ENCODE measurements at regions not wholly inside any gene's neighbourhood (a gene's known extent, or its start where the extent isn't known, plus 50 kb on each side); places are given as distances from the start of the nearest gene placed in this dataset.

DNA sequence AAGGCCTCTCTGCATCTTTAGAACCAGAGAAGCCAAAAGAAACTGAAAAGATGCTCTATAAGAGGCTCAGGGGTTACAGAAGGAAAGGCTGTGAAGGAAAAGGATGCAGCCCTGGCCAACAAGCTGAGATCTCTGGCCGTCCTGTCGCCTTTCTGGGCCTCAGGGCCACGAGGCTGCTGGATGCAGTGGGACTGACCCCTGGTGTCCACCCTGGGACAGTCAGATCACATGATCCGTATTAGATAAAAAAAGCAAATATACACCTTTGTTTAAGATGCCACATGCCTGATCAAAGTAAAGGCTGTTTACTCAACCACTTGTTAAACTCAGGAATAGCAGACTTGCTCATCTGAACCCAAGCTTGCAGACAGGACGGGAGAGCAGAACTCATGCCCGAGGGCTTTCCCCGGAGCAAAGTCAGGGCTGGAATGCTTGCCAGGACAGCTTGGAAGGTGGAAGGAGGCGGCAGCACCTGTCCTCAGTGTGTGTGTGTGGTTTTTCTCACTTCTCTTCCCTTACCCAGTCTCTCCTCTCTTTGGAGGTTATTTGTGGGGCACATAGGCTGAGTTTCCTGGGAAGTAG lies 206.5 kb upstream of the TSHZ3 start:
- DNase-seq (ENCODE audit: low read depth in 2 of 2) = no peak

DNA sequence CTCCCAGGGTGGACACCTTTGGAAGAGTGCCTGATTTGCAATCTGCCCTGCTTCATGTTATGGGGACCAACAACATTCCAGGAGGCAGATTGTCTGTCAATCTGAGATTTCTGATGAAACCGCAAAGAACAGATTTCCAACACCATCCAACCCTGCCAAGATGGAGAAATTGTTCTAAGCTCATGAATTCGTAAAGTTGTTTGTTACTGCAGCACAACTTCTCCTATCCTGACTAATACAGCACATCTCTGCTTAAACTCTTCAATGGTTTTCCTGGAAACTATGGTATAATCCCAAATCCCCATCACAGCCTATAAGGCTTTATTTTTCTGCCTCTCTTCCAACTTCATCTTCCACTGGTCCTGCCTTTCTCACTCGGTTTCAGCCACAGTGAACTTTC lies 210.3 kb upstream of the TSHZ3 start:
- DNase-seq (ENCODE audit: low read depth in 2 of 2) = no peak

DNA sequence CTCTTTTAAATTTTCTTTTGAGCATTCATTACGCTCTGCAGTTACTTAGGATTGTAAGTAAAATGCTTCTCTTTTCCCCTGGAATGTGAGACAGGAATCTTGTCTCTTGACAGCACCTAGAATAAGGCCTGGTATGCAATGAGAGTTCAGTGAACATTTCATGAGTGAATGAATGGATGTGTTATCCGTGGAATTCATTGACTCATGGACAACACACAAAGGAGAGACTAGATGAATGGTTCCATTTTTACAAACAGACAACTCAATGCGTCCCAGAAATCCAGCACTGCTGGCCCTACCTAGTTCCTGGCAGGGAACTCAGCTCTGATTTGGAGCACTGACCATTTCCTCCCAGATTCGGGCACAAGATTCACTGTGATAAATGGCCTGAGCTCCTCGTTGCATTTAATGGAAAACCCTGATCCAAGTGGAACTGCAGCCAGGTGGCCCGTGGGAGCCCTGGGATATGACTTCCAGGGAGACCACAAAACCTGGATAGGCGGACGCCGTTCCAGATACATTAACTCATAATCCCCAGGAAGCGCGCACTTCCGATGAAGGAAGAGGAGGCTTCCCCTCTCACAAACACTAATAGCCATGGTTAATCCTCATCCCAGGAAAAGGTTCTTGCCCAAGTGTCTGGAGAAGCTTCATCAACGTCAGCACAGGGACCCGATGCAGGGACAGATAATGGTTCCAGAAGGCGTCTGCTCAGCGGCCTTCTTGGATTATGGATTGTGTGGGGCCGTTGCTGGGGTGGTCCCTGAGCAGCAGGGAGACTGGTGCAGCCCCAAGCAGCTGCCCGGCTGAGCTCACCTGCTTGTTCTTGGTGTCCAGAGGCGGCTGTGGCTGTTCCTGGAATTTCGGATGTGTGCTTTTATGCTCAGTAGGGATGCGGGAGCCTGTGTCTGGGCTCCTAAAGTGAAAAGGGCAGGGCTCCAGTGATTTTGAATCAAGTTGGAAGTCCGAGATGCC lies 211.1 kb upstream of the TSHZ3 start:
- DNase-seq (ENCODE audit: low read depth in 2 of 2) = no peak

DNA sequence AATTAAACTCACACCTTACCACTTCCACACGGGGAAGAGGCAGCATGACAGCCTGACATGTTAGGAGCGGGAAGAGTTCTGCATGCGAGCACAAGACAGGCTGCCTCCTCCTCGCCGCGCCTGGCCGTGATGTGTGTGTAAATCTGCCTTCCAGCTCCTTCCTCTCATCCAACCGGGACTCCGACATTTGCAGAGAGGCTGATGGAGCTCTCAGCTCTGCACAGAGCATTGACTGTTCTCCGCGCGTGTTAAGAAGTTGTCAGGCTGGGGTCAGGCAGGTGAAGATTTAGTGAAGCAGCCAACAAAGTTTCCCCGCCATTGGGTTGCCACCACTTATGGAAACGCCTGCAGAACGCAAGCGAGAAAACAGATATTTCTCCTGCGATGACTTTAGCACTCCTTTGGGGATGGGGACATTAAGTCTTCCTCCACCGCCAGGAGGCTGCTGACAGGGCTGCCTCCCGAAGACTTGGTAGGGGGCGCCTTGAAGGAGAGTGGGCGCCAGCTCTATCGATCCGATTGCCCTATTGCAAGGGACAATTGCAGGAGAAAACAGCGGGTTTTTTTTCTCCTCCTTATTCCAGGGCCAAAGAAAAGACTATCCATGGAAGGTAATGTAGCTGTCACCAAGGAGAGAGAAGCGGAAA lies 213.9 kb upstream of the TSHZ3 start:
- DNase-seq (ENCODE audit: low read depth in 2 of 2) = no peak

DNA sequence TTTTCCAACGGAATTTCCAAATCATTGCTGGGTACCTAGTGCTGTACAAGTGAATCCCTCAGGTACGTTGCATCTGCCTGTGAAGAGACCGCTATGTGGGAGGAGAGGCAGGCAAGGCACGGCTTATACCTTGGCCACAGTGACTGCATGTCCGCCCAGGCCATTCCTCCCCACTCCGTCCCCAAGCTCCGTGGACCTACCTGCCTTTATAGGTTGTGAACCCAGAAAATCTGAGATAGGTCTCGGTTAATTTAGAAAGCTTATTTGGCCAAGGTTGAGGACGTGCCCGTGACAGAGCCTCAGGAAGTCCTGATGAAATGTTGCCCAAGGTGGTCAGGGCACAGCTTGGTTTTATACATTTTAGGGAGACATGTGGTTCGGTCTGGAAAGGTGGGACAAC lies 218.5 kb upstream of the TSHZ3 start:
- no peak for DNase-seq (ENCODE audit: low read depth in 2 of 2)

DNA sequence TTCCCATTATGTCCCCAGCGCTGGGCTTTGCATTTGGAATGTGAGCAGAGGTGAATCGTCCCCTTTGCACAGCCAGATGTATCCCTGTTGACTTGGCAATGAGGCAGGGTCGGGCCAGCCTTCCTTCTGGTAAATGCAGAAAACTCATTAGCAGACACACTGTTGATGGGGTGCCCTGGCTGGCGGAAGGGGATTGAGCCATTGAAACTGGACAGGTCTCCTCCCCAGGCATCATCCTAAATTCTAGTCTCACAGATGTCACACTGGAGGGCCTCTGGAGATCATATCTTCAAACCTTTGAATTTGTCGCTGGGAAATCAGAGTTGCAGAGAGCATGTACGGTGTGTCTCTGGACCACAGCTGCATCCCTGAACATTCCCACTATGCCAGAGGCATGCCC lies 219.5 kb upstream of the TSHZ3 start:
- DNase-seq (ENCODE audit: low read depth in 2 of 2) = no peak

DNA sequence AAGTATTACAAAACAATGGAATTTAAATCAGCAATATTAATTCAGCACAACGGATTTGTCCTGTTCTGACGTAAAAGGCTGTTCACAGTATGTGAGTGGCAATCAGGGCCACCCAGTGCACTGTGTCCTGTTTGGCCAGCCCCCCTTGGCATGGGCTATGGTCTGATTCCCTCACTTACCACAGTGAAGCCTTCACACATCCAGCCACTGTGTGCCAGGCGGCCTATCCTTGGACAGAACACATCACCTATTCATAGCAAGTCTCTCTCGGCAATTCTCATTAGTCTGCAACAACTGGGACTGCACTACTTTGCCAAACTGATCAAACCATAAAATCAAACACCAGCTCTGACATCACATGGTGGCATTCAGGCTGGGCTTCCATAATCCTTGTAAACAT lies 221.5 kb upstream of the TSHZ3 start:
- no peak for DNase-seq (ENCODE audit: low read depth in 2 of 2)

DNA sequence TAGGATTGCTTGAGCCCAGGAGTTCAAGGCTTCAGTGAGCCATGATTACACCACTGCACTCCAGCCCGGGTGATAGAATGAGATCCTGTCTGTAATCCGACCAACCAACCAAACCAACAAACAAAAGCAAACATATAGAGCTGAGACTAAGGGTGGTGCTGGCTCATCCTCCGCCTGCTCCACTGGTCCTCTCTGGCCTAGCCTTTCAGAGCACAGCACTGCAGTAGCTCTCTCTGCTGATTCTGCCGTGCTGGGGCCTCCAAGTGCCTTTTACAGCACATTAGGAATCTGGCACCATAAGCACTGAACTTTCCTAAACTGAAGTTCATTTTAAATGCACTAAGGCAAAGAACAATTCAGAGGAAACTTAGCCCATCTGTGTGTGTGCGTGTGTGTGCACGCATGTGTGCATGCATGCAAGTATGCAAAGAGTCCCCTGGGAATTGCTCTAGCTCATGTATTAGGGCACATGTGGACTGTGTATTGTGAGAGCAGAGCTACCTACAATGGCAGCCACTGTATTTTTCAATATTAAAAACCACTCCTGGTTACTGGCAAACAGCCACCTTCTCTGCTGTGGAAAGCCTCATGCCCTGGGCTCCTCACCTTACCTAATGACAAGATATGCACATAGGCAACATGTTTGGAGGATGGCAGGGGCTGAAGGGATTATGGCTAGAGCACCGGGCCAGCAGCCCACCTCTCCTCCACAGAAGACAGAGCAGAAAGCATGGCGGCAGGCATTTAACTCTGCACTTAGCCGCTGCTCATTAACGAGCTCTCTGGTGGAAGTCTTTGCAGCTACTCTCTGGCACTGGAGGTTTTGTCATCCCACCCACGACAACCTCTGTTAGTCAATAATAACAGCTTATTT lies 223.1 kb upstream of the TSHZ3 start:
- no peak for DNase-seq (ENCODE audit: low read depth in 2 of 2)

DNA sequence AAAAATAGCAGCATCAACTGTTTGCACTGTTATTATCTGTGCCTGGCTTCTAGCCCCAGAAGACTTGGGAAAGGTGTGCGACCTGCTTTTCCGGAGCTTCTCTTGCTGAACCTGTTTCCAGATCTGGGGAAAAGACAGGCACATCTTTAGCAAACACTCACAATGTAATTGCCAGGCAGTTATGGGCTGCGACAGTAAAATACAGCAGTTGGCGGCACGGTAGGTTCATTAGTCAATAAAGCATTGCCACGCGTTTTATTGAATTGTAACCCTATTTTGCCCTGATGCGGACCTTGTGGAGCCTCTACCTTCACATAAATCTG lies 223.7 kb upstream of the TSHZ3 start:
- DNase-seq (ENCODE audit: low read depth in 2 of 2) = no peak

DNA sequence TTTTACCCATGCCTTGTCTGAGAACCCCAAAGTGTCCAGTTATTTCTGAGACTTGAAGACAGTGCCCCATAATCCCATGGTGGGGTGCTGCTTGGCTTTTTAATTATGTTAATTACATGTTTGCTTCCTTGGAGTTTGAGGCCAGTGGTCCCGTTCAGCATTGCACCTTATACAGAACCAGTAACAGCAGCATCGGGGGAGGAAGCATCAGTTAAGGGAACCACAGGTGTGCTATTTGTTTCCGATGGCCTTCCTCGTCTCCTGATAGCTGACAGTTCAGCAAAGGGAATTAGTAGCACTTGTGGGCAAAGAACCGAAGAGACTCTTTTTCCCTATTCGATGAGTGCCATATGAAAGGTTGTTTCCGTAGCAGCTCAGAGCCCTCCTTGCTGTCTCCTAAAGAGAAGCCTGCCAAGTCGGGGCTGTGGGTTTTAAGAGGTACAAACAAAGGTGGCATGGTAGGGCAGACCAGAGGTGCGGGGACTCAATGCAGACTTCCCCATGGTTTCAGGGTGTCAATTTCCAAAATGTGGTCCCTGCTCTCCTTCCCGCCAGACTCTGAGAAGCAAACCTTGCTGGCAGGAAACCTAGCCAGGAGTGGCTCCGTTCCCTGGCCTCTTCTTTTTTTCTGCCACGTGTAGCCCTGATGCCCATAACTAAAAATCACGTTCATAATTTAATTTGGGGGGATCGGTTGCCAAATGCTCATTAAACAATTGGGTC lies 225.2 kb upstream of the TSHZ3 start:
- no peak for DNase-seq (ENCODE audit: low read depth in 2 of 2)

DNA sequence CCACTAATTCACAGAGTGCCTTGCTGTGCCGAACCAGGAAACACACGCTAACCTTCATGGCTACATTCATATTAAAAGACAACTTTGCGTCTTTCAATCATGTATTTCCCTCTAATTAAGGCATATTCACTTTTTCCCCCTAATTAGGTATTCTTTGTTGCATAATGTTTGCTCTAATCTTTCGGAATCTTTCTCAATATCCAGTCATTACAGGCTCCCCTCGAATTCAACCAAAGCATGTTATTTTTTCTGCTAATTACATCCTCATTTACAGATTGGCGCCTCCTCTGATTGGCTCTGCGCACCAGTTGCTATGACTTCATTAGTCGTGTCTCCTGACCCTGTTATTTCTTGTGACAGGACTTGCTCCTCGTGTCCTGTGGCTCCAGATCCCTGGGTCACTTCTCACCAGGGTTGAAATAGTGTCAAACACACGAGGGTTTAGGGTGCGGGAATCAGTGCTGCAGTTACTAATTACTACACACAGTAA lies 226.7 kb upstream of the TSHZ3 start:
- no peak for DNase-seq (ENCODE audit: low read depth in 2 of 2)

DNA sequence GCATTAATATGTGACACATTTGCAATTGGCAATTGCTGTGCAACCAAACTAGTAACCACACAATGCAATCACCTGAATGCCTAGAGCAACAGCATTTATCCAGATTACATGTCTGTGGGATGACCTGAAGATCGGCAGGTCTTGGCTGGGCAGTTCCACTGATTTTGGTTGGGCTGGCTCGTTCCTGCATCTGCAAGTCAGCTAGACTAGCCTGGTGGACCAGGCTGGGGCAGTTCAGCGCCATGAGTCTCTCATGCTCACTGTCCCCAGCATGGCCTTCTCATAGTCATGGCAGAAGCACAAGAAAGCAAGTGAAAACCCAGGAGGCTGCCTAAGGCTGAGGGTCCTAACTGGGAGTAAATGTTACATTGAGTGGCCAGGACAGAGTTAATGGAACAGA lies 229.1 kb upstream of the TSHZ3 start:
- no peak for DNase-seq (ENCODE audit: low read depth in 2 of 2)

DNA sequence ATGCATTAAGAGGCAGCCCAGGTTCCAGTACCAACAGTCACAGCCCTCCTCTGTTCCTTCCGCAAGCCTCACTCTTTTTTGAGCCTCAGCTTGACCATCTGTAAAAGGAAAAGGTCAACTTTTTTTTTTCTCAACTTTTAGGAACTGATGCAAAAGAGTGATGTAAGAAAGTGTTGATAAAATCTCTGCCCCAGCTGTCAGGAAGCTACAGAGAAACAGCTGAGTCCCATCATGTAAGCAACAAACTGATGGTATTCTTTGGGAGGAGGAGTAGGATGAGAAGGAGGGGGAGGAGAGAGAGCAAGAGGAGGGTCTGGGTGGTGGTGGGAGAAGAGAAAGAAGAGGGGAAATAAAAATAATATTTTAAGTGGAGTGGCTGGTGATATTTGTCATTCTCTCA lies 233.9 kb upstream of the TSHZ3 start:
- DNase-seq (ENCODE audit: low read depth in 2 of 2) = no peak

DNA sequence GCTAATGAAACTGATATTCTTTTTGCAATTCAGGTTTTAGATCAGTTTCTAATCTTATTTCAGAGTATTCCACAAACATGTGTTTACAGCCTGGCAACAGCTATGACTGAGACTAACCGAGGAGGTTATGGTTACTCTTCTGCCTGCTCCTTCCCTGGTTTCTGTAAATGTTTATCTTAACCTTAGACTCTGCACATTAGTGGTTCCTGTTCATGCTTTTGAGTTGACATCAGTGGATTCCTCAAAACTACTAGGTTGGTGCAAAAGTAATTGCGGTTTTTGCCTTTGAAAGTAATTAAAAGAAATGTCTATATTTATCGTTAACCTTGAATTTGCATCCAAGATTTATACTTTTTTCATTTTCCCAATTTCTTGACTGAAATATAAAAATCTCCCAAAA lies 237.0 kb upstream of the TSHZ3 start:
- no peak for DNase-seq (ENCODE audit: low read depth in 2 of 2)

DNA sequence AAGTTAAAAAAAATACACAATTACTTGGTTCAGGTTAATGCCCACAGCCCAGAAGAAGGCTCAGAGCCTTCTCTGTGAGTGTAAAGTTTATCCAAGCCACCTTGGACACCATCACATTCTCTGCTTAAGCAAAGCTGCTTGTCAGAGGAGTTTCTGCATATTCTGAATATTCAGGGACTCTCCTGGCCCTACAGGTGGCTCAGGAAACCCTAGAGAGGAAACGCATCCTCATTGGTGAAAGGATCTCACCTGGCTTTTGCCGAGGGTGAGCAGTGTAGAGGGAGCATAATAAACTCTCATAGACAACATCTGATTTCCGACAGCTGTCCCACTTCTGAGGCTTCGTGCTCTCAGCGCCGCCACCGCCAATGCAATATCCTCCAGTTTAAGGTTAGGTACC lies 239.9 kb upstream of the TSHZ3 start:
- DNase-seq (ENCODE audit: low read depth in 2 of 2) = no peak

DNA sequence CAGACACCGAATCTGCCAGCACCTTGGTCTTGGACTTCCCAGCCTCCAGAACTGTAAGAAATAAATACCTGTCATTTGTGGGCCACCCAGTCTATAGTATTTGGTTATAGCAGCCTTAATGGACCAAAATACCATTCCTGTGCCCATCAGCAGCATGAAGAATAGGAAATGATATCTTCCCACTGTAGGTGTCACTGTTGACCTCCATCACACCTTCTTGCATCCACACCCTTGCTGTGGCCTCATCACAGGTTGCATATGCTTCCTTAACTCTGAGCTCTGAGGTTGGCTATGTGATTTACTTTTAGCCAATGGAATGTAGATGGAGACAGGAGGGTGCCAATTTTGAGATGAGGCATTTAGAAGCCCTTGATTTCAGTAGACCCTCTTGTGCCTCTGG lies 242.0 kb upstream of the TSHZ3 start:
- DNase-seq (ENCODE audit: low read depth in 2 of 2) = no peak

DNA sequence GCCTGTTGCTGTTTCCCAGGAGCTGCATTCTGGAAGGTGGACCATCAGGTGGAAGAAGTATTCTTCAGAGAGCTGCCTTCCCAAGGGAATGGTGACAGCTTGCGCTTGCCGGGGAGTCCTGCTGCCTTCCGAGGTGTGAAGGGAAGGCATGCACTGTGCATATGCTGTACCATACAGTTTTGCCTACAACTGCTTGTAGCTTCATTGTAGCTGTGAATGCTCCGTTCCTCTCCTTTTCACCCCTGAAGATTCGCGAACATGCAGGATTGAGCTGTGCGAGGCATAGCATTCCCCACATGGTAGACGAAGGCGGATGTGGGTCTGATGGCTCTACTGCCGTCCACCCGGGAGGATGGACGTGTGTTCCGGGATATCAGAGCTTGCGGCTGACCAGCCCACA lies 243.2 kb upstream of the TSHZ3 start:
- no peak for DNase-seq (ENCODE audit: low read depth in 2 of 2)

DNA sequence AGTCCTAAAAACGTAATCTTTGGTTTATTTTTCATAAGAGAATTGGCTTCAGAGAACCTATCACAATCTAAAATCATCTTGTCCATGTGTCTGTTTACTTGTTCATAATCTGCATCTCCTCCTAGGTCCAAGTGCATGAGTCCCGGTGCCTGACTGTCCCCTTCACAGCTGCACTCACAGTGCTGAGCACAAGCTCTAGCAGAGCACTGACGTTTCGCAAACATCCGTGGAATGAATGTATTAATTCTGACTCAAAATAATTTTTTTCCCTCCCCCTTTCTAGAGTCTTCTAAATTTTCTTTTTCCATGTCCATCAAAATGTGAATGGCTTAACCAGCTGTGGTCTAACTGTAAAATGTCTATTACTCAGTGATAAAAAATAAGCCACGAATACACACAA lies 245.5 kb upstream of the TSHZ3 start:
- no peak for DNase-seq (ENCODE audit: low read depth in 2 of 2)

DNA sequence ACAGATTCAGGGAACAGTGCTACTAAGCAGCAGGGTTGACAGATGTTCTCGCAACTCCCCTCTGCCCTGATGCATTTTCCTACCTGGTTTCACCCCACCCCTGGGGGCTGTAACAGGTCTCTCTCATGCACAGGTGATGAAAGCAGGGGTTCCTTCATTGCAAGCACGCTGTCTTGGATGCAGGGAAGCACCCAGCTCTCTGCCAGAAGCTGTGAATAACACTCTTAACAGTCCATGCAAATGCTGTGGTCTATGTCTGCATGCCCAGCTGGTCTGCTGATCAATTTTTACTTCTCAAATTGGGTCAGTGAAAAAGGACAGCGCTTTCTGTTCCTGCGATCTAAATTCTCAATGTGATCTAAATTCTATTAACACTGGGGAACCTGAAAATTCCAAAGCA lies 246.3 kb upstream of the TSHZ3 start:
- DNase-seq (ENCODE audit: low read depth in 2 of 2) = no peak

DNA sequence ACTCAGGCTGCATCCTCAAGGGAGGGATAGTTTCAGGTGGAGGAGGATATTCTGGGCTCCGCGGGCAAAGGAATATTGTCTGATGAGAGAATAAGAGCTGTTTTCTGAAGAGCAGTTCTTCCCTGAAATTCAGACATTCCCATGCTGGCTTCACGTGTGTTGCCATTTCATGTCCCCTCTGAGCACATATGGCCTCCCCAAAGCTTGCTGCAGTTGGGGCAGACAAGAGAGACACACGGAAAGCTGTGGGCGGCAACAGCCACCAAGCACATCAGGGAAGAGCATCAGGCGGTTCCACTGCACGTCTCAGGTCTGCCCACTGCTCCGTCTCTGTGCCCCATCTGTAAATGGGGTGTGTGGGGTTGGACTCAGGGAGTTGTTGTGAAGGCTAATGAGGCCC lies 247.5 kb upstream of the TSHZ3 start:
- DNase-seq (ENCODE audit: low read depth in 2 of 2) = no peak

DNA sequence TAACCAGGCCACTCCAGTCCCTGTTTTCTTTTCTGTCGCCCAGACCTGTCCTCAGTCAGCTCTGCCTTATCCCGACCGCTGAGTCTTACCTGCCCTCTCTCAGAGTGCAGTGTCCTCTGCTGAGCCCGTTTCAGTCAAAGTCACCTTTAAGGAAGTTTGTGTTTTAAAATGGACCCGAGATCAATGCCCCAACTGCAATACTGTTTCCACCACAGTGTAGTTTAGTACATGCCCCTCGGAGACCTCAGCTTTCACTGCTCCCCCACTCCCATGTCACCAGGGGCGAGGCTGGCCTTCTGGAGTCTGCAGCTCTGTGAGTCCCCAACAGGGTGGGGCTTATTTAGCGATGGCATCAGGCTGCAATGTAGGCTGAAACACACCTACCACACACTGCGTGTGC lies 248.4 kb upstream of the TSHZ3 start:
- DNase-seq (ENCODE audit: low read depth in 2 of 2) = no peak

Data from dermis microvascular lymphatic vessel endothelial cell (primary cell).